ENCODE measurements at regions not wholly inside any gene's neighbourhood (a gene's known extent, or its start where the extent isn't known, plus 50 kb on each side); places are given as distances from the start of the nearest gene placed in this dataset.

GRCh38 chr10:104515678-104516199 is 125.4 kb upstream of the SORCS3 start:
- Histone ChIP-seq H3K27ac (no peak overlapping the region), H3K36me3 (no peaks in the 10 kb centered on the region), H3K4me3 (no peak overlapping the region), H3K4me1 (no peaks in the 10 kb centered on the region), H3K9me3 (no peaks in the 10 kb centered on the region), H3K27me3 (no peaks in the 10 kb centered on the region)
- WGBS, 2 donors (ENCODE audit: low coverage in 1 of 2): 37 to 60% methylated on average over 1 to 2 of the region's 2 CpGs
- DNase-seq: no peak
- TF ChIP-seq EP300 (IDR thresholded peaks at IDR 0.05; ENCODE audit: low read depth) (no peak), POLR2AphosphoS5 (IDR thresholded peaks at IDR 0.05) (no peak), POLR2A (IDR thresholded peaks at IDR 0.05) (no peak), CTCF (IDR thresholded peaks at IDR 0.05) (no peak)
- intact Hi-C loops (cut with DNase I; ENCODE audit: low total_unique reads) (no loop called here), in situ Hi-C loops (cut with MboI; ENCODE audit: low pct_ligation_motif_present in 1 of 4, low pct_unique_long_range_greater_than_20kb in 1 of 4, low sequenced_read_pairs in 3 of 4) (no loop called here)

GRCh38 chr10:104516986-104517385 is 124.1 kb upstream of the SORCS3 start:
- DNase-seq: no peak
- H3K9me3 ChIP-seq: no peaks in the 10 kb centered on the region
- WGBS, 2 donors (ENCODE audit: low coverage in 1 of 2): 25 to 82% methylated on average over 1 to 2 of the region's 2 CpGs
- no peaks in the 10 kb centered on the region for H3K4me1 ChIP-seq
- H3K36me3 ChIP-seq: no peaks in the 10 kb centered on the region
- H3K27me3 ChIP-seq: no peaks in the 10 kb centered on the region
- in situ Hi-C loops (cut with MboI; ENCODE audit: low pct_ligation_motif_present in 1 of 4, low pct_unique_long_range_greater_than_20kb in 1 of 4, low sequenced_read_pairs in 3 of 4): no loop called here
- H3K4me3 ChIP-seq: no peak overlapping the region
- intact Hi-C loops (cut with DNase I; ENCODE audit: low total_unique reads): no loop called here
- no peak for TF ChIP-seq EP300 (IDR thresholded peaks at IDR 0.05; ENCODE audit: low read depth)
- TF ChIP-seq POLR2A (IDR thresholded peaks at IDR 0.05): no peak
- no peak for TF ChIP-seq CTCF (IDR thresholded peaks at IDR 0.05)
- no peak for TF ChIP-seq POLR2AphosphoS5 (IDR thresholded peaks at IDR 0.05)
- H3K27ac ChIP-seq: no peak overlapping the region

GRCh38 chr10:104517946-104518345 is 123.1 kb upstream of the SORCS3 start:
- intact Hi-C loops (cut with DNase I; ENCODE audit: low total_unique reads): no loop called here
- TF ChIP-seq POLR2AphosphoS5 (IDR thresholded peaks at IDR 0.05): no peak
- TF ChIP-seq EP300 (IDR thresholded peaks at IDR 0.05; ENCODE audit: low read depth): no peak
- TF ChIP-seq POLR2A (IDR thresholded peaks at IDR 0.05): no peak
- no peak for TF ChIP-seq CTCF (IDR thresholded peaks at IDR 0.05)

GRCh38 chr10:104518891-104519290 is 122.2 kb upstream of the SORCS3 start:
- in situ Hi-C loops (cut with MboI; ENCODE audit: low pct_ligation_motif_present in 1 of 4, low pct_unique_long_range_greater_than_20kb in 1 of 4, low sequenced_read_pairs in 3 of 4): no loop called here
- DNase-seq: no peak
- TF ChIP-seq POLR2AphosphoS5 (IDR thresholded peaks at IDR 0.05): no peak
- Histone ChIP-seq H3K36me3 (no peaks in the 10 kb centered on the region), H3K4me1 (no peaks in the 10 kb centered on the region), H3K27me3 (no peaks in the 10 kb centered on the region), H3K4me3 (no peak overlapping the region), H3K9me3 (no peaks in the 10 kb centered on the region), H3K27ac (no peak overlapping the region)
- 57 to 64% methylated on average over 1 to 6 of the region's 6 CpGs for WGBS, 2 donors (ENCODE audit: low coverage in 1 of 2)
- intact Hi-C loops (cut with DNase I; ENCODE audit: low total_unique reads): no loop called here

More at GRCh38 chr10:104517946-104518345, 123.1 kb upstream of the SORCS3 start:
- Histone ChIP-seq H3K27ac (no peak overlapping the region), H3K36me3 (no peaks in the 10 kb centered on the region), H3K9me3 (no peaks in the 10 kb centered on the region), H3K4me3 (no peak overlapping the region), H3K27me3 (no peaks in the 10 kb centered on the region), H3K4me1 (no peaks in the 10 kb centered on the region)
- in situ Hi-C loops (cut with MboI; ENCODE audit: low pct_ligation_motif_present in 1 of 4, low pct_unique_long_range_greater_than_20kb in 1 of 4, low sequenced_read_pairs in 3 of 4): no loop called here
- DNase-seq: no peak
- WGBS, 2 donors (ENCODE audit: low coverage in 1 of 2): 48 to 50% methylated on average over 4 of the region's 4 CpGs

- intact Hi-C loops (cut with DNase I; ENCODE audit: low total_unique reads) (no loop called here), in situ Hi-C loops (cut with MboI; ENCODE audit: low pct_ligation_motif_present in 1 of 4, low pct_unique_long_range_greater_than_20kb in 1 of 4, low sequenced_read_pairs in 3 of 4) (no loop called here)
- no peak overlapping the region for H3K27ac ChIP-seq
- no peak overlapping the region for H3K4me3 ChIP-seq
- no peaks in the 10 kb centered on the region for H3K9me3 ChIP-seq
- no peaks in the 10 kb centered on the region for H3K4me1 ChIP-seq
- H3K36me3 ChIP-seq: no peaks in the 10 kb centered on the region
- 40 to 85% methylated on average over 1 to 11 of the region's 11 CpGs for WGBS, 2 donors (ENCODE audit: low coverage in 1 of 2)
- no peak for DNase-seq
- TF ChIP-seq CTCF (IDR thresholded peaks at IDR 0.05): no peak
- no peak for TF ChIP-seq POLR2A (IDR thresholded peaks at IDR 0.05)
- no peak for TF ChIP-seq POLR2AphosphoS5 (IDR thresholded peaks at IDR 0.05)
- no peak for TF ChIP-seq EP300 (IDR thresholded peaks at IDR 0.05; ENCODE audit: low read depth)
- H3K27me3 ChIP-seq: no peaks in the 10 kb centered on the region
Observed at GRCh38 chr10:104520653-104521052, 120.4 kb upstream of the SORCS3 start.
